Mammary epithelial cell (primary cell): ENCODE measurements at regions not wholly inside any gene's neighbourhood (a gene's known extent, or its start where the extent isn't known, plus 50 kb on each side); places are given as distances from the start of the nearest gene placed in this dataset.

ENCODE experiments used
- CTCF ChIP-seq, 2 donors: IDR thresholded peaks in 1 of 2; conservative IDR thresholded peaks in 1 of 2; 2 replicates each; pipeline ENCODE4 v1.5.1; 2011 to 2012; ENCODE audit warnings: inconsistent platforms in 2 of 2, low read length in 2 of 2, mild to moderate bottlenecking in 2 of 2, control low read depth in 1 of 2, low read depth in 1 of 2; ENCODE audit not compliant: insufficient read depth in 1 of 2; ENCODE audit errors: extremely low read depth in 1 of 2
- EZH2 ChIP-seq: IDR thresholded peaks from 2 replicates; pipeline ENCODE4 v1.6.1; 2012; ENCODE audit warnings: low read length, inconsistent platforms, borderline replicate concordance

GRCh38 chr2:45137966-45138695, 128.9 kb upstream of the SIX2 start:
- TF ChIP-seq CTCF (conservative IDR thresholded peaks at IDR 0.05 in 1 of 2, IDR thresholded peaks at IDR 0.05 in 1 of 2; ENCODE audit: extremely low read depth in 1 of 2, insufficient read depth in 1 of 2, low read depth in 1 of 2, low read length in 2 of 2) (no peak), EZH2 (no peak)
